DMS 273 (cell line): ENCODE measurements at regions not wholly inside any gene's neighbourhood (a gene's known extent, or its start where the extent isn't known, plus 50 kb on each side); places are given as distances from the start of the nearest gene placed in this dataset.
A peak's percentile ranks its signal among the peaks of the same experiment; 100 is the strongest.
"Not testable (repeated sequence)": the region's sequence is repeated elsewhere in the genome, so short reads cannot be mapped to it uniquely, and the experiment has no call there.

Source experiments
- DNase-seq: peaks from one replicate; lab custom pipeline; 2025; ENCODE audit not compliant: unreplicated experiment; lab: John Stamatoyannopoulos, UW

DNA sequence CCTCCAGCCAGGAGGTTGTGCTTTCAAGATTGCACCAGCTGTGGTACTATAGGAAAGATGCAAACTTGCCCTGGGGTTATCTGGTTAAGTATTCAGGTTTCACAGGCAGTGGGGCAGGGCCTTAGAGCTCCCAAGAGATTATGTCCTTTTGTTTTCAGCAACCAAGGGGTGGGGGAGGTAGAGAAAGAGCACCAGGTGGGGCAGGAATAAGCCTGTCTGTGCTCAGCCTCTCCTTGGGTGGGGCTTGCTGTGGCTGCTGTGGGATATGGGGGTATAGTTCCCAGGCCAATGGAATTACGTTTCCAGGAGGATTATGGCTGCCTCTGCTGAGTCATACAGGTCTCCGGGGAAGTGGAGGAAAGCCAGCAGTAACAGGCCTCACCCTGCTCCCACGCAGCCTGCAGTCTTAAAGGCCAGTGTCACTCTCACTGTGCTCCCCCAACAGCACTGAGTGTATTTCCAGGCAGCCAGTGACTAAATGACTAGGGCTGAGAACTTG, 508.6 kb downstream of the RWDD3 start:
- DNase-seq = peak; percentile 68

DNA sequence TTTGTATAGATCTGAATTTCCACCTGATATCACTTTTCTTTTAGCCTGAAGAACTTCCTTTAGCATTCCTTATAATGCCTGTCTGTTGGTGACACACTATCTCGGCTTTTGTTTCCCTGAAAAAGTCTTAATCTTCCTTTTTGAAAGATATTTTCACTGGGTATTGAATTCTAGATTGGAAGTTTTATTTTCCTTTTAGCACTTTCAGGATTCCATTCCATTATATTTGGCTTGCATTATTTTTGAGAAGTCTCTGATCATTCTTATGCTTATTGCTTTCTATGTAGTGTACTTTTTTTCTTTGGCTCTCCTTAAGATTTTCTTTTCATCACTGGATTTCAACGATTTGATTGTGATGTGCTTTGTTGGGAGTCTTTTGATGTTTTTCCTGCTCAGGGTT, 510.7 kb downstream of the RWDD3 start:
- DNase-seq = no peak

DNA sequence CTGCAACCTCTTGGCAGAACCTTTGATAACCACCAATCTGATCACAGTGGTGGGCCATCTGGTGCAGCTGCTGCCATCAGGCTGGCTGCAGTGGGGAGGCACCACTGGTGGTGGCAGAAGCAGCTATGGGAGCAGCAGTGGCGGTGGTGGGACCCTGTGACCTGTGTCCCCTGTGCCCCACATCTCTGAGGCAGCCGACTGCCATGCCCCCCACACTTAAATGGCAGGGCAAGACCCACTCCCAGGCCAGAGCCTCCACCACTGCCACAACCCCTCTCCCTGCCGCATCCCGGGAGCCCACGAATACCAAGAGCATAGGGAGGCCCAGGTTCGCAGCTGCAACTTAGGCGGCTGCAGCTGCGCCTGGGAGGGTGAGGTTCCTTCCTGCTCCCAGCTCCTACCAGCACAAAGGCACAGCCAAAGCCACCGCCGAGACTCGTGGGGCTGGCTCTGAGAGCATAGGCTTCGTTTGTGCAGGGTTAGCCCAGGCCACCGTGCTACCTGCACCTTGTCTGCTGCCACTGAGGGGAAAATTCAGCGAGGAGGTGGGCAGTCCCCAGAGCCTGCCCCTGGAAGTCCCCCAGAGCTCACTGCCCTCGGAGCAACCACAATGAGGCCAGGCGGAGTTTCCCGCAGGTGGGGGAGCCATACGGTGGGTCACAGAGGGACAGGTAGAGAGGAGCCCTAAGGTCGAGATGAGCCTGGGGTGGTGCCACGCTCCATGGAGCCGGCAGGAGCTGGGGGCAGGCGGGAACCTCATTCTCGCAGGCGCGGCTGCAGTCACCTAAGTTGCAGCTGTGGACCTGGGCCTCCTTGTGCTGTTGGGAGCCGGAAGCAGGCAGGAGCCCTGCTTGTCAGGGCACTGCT, 518.7 kb downstream of the RWDD3 start:
- no peak for DNase-seq

DNA sequence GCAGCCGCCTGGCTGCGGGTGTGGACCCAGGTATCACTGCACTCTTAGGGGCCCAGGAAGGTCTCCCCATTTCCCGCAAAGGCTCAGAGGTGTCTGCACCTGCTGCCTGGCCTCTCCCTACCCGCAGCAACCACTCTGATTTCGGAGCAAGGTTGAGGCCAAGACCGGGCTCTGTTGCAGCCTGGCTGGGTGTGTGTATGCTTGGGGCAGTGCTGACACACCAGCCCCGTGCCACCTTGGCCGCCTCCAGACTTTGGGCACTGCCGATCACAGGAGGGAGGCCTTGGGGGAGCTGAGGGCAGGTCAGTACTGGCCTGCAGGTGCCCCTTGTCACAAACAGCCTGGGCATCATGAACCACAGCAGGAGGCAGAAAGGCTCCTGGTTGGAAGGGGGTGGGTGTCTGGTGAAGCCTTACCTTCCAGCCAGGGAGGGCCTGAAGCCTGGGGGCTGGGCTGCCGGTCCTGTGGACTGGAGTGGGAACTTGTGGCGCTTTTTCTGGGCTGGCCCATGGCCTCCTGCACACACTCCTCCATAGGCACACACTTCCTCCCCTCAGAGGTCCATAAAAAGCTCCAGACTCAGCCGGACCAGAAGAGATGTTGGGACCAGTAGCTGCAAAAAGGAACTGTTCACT, 519.5 kb downstream of the RWDD3 start:
- no peak for DNase-seq

DNA sequence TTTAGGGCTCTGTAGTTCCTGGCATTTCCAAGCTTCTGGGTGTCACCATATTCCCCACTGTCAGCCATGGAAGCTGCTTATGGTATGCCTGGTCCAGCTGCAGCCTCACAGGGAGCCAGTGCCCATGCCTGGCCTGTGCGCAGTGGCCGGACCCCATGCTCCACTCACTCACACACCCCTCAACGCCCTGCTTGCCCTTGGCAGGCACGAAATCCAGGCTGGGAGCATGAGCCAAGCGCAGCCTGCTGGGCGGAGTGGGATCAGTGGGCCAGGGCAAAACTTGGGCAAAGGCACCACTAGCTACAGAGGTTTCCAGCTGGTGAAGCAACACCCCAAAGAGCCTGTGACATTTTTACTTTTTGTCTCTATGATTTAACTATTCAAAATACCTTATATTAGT, 520.4 kb downstream of the RWDD3 start:
- DNase-seq = no peak

DNA sequence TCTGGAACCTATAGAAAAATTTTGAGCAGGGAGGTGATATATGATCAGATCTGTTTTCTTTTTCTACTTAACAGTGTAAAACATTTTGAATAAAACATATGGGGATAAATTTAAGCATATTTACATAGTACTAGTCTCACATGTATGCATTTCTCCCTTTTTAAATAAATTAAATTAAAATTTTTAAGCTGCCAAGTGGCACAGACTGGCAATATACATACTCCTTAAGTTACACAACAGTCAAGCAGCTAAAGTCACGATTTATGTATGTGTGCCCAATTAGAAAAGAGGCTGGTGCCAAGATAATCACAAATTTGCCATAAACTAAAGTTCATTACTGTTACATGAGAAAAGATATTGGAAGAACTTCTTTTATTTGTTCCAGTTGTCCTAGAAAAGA, 532.0 kb downstream of the RWDD3 start:
- DNase-seq = no peak

DNA sequence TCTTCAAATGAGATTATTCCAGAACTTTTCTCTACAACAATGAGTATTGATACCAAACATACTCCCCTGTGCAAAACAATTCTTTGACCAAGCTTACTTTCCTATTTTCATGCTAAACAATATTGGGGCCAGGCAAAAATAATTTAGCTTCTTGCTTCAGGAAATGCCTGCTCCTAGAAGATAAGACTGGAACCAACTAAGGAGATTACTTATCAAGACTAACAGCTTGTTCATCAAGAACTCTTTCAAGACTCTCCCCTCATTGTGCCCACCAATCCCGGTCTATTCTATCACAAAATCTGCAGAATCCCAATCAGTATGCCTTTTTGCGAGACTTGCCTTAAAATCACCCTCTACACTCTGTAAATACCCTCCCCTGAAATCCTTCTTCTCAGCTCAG, 536.6 kb downstream of the RWDD3 start:
- DNase-seq = no peak

DNA sequence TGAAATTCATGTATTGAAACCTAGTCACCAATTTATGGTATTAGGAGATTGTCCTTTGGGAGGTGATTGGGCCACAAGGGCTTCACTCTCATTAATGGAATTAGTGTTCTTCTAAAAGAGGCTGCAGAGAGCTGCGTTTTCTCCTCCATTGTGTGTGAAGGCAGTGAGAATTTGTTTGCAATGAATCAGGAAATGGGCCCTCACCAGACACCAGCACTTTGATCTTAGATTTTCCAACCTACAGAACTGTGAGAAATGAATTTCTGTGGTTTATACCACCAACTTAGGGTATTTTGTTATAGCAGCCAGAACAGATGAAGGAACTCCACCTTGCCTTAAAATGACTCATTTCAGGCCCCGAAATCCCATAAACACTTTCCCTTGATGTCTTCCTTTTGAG, 544.2 kb downstream of the RWDD3 start:
- DNase-seq = no peak

DNA sequence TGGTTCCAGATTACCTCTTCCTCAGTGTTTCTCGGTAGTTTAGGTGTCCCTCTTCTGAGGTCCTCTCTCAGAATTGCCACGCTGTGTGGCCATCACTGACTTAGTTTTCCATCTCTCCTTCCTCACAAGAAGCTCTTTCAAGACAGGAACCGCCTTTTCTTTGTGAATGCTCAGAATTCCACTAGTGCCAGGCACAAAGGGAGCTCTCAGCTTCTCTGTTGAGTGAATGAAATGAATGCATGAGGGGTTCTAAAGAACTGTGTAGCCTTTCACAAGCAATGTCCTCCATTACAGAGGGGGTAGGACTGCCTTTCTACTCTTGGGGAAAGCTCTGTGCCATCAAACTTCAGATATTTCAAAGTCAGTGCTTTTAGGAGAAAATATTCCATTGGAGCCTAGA, 546.8 kb downstream of the RWDD3 start:
- DNase-seq = no peak

DNA sequence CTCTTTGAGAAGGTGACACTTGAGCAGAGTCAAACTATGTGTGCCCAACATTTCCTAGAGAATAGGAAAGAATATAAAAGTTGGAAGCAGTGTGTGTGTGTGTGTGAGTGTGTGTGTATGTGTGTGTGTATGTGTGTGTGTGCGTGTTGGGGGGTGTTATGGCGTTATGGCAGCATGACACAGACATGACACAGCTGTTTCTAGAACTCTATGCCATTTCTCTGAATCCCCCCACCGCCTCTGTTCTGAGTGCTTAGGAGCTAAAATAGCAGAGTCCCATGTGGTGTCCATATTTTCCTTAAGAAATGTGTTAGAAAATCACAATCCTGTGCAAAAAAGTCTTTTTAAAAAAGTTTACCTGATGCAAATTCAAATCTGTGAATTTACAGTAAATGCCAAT, 556.1 kb downstream of the RWDD3 start:
- DNase-seq = no peak

DNA sequence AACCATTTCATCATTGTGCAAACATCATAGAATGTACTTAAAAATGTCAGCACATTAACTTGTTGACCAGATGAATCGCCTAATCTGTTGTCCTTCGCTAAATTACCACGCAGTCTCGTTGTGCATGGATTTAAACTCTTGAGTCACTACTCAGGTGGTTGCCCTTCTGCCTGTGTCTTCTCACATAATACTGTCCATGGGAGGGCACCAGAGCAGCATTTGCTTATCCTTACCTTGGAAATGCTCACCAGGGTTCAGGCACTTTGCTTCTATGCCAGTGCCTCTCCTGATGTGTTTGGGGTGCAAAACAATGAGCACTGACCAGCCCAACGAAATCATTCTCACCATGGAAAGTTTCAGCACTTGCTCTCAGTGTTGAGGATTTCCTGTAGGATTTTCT, 559.9 kb downstream of the RWDD3 start:
- peak; percentile 45 for DNase-seq

DNA sequence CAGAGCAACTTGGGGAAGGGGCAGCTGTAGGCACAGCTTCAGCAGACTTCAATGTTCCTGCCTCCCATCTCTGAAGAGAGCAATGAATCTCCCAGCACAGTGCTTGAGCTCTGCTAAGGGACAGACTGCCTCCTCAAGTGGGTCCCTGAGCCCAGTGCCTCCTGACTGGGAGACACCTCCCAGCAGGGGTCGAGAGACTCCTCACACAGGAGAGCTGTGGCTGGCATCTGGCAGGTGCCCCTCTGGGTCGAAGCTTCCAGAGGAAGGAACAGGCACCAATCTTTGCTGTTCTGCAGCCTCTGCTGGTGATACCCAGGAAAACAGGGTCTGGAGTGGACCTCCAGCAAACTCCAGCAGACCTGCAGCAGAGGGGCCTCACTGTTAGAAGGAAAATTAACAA, 563.8 kb downstream of the RWDD3 start:
- not testable (repeated sequence) for DNase-seq

DNA sequence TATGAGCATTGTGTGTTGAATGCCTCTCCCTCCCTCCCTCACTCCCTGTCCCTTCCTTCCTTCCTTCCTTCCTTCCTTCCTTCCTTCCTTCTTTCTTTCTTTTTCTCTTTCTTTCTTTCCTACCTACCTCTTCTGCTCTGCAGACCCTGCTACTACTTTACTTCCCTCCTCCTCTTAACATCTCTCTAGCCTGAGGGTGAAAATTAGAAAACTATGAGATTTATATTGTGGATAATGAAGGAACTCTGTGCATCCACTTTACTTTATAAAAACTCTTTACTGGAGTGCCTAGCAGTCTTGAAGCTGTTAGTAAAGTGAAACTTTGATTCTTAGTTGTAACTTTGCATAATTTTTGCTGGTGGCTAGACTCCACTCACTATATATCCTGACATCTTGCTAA, 572.2 kb downstream of the RWDD3 start:
- DNase-seq = no peak

DNA sequence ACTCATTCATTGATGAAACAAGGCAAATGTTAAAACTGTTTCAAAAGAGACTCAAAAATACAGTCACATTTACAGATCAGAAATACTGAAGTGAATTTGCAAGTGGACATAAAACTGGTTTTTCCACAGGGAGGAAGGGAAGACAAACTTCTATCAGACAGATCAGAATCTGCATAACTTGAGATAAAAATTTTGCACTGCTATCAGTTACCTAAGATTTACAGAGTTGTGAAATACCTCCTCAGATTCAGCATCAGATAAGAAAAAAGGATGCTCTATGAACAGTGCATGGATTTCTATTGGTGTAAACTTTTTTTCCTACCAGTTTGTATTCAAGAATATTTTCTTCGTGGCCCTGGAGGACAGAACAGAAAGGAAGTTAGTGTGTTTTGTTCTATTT, 575.4 kb downstream of the RWDD3 start:
- DNase-seq = no peak

DNA sequence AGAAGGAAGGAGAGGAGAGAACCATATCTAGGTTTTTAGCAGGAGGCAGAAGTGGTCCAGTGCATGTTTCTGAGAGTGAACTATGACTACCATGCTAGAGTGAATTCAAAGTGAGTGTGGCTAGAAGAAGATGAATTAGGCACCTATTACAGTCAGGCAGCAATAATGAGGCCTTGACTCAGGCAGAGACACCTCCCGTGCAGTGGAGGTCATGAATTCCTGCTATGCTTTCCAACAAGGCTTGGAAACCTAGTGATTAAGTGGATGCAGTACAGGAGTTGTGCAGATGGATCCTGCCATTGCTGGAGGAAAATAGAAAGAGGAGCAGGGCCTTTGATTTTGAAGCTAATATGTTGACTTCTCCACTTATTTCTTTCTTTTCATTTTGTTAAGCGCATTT, 581.5 kb downstream of the RWDD3 start:
- no peak for DNase-seq

DNA sequence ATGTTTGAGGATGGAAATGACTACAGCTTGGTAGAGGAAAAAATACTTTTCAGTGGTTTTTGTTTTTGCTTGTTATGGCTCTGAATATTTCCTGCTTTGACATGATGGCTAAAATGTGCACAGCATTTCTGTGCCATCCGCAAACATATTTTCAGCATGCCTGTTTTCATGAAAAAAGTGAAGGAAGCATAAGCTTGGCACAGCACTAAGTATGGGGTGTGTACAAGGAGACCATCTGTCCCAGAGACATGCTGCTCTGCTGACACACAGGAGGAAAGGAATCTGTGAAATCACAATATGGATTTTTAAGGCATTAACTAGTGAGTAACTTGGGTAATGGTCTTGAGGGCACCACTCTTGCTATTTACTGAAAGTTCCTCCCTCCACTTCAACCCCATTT, 595.5 kb downstream of the RWDD3 start:
- peak; percentile 51 for DNase-seq

DNA sequence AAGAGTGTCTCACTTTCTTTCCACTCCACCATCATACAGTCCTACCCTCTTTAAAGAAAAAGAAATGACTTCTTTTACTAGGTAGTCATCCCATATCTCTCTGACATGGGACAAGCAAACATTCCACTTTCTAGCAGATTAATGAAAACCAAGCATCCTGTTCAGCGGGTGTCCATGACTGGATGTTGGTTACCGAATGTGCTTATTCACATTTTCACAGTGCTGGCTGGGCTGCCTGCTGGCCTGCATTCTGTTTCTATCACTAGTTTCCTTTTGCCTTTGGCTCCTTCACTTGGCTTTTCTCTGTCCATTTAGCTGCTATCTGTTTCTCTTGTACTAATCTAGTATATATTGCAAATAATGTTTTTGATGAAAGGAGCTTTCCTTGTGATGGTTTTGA, 598.4 kb downstream of the RWDD3 start:
- no peak for DNase-seq

DNA sequence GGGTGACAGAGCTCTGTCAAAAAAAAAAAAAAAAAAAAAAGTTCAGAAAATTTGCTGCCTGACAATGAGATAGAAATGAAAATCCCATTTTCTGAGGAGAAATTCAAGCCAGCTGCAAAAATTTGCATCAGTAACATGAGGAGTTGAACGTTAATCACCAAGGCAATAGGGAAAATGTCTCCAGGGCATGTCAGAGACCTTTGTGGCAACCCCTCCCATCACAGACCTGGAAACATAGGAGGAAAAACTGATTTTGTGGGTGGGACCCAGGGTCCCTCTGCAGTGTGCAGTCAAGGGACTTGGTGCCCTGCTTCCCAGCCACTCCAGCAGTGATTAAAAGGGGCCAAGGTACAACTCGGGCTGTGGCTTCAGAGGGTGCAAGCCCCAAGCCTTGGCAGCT, 615.4 kb downstream of the RWDD3 start:
- no peak for DNase-seq

DNA sequence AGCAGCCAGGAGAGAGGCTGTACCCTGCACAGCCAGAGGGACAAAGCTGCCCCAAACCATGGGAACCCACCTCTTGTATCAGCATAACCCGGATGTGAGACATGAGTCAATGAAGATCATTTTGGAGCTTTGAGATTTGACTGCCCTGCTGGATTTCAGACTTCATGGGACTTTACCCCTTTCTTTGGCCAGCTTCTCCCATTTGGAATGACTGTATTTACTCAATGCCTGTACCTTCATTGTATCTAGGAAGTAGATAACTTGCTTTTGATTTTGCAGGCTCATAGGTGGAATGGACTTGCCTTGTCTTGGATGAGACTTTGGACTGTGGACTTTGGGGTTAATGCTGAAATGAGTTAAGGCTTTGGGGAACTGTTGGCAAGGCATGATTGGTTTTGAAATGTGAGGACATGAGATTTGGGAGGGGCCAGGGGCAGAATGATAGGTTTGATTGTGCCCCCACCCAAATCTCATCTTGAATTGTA, 616.2 kb downstream of the RWDD3 start:
- DNase-seq = no peak

DNA sequence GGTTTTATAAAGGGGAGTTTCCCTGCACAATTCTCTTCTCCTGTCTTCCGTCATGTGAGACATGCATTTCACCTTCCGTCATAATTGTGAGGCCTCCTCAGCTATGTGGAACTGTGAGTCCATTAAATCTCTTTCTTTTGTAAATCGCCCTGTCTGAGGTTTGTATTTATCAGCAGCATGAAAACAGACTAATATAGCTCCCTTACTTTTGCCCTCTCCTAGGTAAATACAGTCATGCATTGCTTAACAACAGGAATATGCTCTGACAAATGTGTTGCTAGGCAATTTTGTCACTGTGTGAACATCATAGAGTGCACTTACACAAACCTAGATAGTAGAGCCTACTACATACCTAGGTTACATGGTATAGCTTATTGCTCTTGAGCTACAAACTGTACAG, 616.8 kb downstream of the RWDD3 start:
- DNase-seq = peak; percentile 20

DNA sequence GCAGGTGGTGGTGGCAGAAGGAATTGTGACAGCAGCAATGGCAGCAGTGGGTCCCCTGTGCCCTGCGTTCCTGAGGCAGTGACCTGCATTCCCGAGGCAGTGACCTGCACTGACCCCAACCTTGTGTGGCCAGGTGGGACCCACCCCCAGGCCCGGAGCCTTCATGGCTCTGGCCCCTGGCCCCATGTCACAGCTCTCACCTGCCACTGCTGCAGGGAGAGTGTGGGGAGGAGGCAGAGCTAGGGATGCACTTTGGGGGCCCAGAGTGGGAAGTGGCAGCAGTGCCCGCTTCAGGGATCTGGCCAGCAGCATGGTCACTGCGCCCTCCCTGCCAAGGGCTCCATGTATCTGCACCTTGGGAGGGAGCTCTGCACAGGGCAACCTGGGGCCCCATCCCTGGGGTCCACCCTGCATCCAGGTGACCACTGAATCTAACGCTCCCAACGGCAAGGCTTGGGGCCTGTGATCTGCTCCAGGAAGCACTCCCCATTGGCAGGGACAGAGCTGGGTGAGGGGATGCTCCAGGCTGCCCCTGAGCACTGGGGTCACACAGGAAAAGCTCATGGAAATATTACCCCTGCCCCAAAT, 618.6 kb downstream of the RWDD3 start:
- DNase-seq = no peak

DNA sequence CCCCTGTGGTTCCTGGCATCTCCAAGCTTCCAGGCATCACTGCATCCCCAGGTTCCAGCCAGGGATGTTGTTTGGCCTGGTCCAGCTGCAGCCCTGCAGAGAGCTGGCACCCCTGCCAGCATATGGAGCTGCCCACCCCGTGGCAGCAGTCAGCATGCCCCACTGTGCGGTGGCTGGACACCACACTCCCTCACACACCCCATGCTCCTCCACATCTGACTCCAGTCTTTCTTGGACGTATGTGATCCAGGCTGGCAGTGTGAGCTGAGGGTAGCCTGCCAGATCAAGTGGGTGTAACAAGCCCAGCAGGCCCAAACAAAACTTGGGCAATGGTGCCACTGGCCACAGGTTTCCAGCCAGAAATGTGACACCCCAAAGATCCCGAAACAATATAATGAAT, 620.4 kb downstream of the RWDD3 start:
- no peak for DNase-seq
